ENCODE measurements at regions not wholly inside any gene's neighbourhood (a gene's known extent, or its start where the extent isn't known, plus 50 kb on each side); places are given as distances from the start of the nearest gene placed in this dataset.

- TF ChIP-seq GATA2 (IDR thresholded peaks at IDR 0.05; ENCODE audit: low read depth, low read length) (no peak), GATA3 (IDR thresholded peaks at IDR 0.05; ENCODE audit: low read depth, low read length) (no peak)
Measured at GRCh38 chr16:51697454-51697853, 546.4 kb upstream of the SALL1 start.

Measured in SH-SY5Y (cell line).